ENCODE measurements at regions not wholly inside any gene's neighbourhood (a gene's known extent, or its start where the extent isn't known, plus 50 kb on each side); places are given as distances from the start of the nearest gene placed in this dataset.

GRCh38 chr10:61112771-61113170 lies 168.8 kb upstream of the RHOBTB1 start:
- Histone ChIP-seq H3K36me3 (ENCODE audit: control insufficient read depth, insufficient read depth, low read length) (no peaks in the 10 kb centered on the region), H3K4me3 (ENCODE audit: low read depth, low read length) (no peak overlapping the region), H3K27me3 (ENCODE audit: control insufficient read depth, insufficient read depth, low read length) (no peaks in the 10 kb centered on the region)
- TF ChIP-seq, protein P1, sequence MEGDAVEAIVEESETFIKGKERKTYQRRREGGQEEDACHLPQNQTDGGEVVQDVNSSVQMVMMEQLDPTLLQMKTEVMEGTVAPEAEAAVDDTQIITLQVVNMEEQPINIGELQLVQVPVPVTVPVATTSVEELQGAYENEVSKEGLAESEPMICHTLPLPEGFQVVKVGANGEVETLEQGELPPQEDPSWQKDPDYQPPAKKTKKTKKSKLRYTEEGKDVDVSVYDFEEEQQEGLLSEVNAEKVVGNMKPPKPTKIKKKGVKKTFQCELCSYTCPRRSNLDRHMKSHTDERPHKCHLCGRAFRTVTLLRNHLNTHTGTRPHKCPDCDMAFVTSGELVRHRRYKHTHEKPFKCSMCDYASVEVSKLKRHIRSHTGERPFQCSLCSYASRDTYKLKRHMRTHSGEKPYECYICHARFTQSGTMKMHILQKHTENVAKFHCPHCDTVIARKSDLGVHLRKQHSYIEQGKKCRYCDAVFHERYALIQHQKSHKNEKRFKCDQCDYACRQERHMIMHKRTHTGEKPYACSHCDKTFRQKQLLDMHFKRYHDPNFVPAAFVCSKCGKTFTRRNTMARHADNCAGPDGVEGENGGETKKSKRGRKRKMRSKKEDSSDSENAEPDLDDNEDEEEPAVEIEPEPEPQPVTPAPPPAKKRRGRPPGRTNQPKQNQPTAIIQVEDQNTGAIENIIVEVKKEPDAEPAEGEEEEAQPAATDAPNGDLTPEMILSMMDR (IDR thresholded peaks at IDR 0.05; ENCODE audit: insufficient read depth, low read length, severe bottlenecking), result no peak
- FAIRE-seq (no peak), DNase-seq (ENCODE audit: low read depth) (no peak)

DNA sequence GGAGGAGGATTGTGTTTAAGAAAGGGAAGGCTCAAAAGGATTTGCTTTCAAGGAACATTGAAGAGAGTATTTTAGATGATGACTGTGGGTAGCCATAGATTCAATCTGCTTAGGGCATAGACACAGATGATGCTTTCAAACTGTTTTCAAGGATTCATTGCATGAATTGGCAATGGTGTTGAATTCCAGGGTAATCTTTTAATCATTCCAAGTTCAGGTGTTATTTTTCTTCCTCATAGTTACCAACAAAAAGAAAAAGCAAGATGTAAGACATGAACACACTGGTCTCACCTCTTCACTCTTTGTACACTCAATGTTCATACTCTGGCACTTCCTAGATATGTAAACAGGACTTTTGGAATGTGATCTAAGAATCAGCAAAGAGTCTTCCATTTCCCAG lies 167.0 kb upstream of the RHOBTB1 start:
- TF ChIP-seq, protein P1 (IDR thresholded peaks at IDR 0.05; ENCODE audit: insufficient read depth, low read length, severe bottlenecking), result no peak
- Histone ChIP-seq H3K36me3 (ENCODE audit: control insufficient read depth, insufficient read depth, low read length) (no peaks in the 10 kb centered on the region), H3K27me3 (ENCODE audit: control insufficient read depth, insufficient read depth, low read length) (no peaks in the 10 kb centered on the region), H3K4me3 (ENCODE audit: low read depth, low read length) (no peak overlapping the region)
- no peak for FAIRE-seq
- no peak for DNase-seq (ENCODE audit: low read depth)

DNA sequence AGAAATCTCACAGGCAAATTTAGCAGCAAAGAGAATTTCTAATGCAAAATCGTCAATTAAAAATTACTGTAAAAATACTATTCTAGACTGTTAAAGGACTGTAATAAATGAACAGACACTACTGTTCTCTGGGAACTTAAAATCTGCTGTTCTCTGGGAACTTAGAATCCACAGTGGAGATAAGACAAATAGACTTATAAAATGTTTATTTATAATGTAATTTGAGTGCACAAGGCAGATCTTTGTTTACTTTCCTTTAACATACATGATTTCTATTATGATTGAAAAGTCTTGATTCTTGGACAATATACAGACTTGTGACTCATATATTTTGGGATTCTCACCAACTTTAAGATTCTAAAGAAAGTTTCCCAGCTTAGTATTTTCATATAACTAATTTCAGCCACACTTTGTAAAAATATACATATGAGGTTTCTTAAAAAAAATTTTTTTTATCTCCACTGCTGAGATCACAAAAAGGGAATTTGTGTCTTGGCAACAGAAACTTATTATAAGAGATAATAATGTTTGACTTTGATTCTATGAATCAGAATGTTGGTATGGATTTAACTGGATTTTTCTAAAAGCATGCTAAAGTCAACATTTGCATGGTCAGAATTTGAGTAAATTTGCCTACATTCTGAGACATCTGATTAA lies 166.3 kb upstream of the RHOBTB1 start:
- Histone ChIP-seq H3K27me3 (ENCODE audit: control insufficient read depth, insufficient read depth, low read length) (no peaks in the 10 kb centered on the region), H3K36me3 (ENCODE audit: control insufficient read depth, insufficient read depth, low read length) (no peaks in the 10 kb centered on the region), H3K4me3 (ENCODE audit: low read depth, low read length) (no peak overlapping the region)
- no peak for FAIRE-seq
- no peak for DNase-seq (ENCODE audit: low read depth)
- TF ChIP-seq, protein P1 (IDR thresholded peaks at IDR 0.05; ENCODE audit: insufficient read depth, low read length, severe bottlenecking), result no peak

GRCh38 chr10:61108915-61109314 lies 164.9 kb upstream of the RHOBTB1 start:
- TF ChIP-seq, protein P1 (IDR thresholded peaks at IDR 0.05; ENCODE audit: insufficient read depth, low read length, severe bottlenecking), result no peak
- Histone ChIP-seq H3K4me3 (ENCODE audit: low read depth, low read length) (no peak overlapping the region), H3K36me3 (ENCODE audit: control insufficient read depth, insufficient read depth, low read length) (no peaks in the 10 kb centered on the region), H3K27me3 (ENCODE audit: control insufficient read depth, insufficient read depth, low read length) (no peaks in the 10 kb centered on the region)
- DNase-seq (ENCODE audit: low read depth) (no peak), FAIRE-seq (no peak)

GRCh38 chr10:61100887-61101286 lies 156.9 kb upstream of the RHOBTB1 start:
- no peaks in the 10 kb centered on the region for H3K36me3 ChIP-seq (ENCODE audit: control insufficient read depth, insufficient read depth, low read length)
- H3K4me3 ChIP-seq (ENCODE audit: low read depth, low read length), result no peak overlapping the region
- no peak for DNase-seq (ENCODE audit: low read depth)
- FAIRE-seq, result no peak
- H3K27me3 ChIP-seq (ENCODE audit: control insufficient read depth, insufficient read depth, low read length), result peaks cover 2% of the 10 kb centered on the region
- TF ChIP-seq, protein P1 (IDR thresholded peaks at IDR 0.05; ENCODE audit: insufficient read depth, low read length, severe bottlenecking), result no peak

GRCh38 chr10:61099756-61100155 lies 155.8 kb upstream of the RHOBTB1 start:
- DNase-seq (ENCODE audit: low read depth) (peak; percentile 14), FAIRE-seq (no peak)
- Histone ChIP-seq H3K4me3 (ENCODE audit: low read depth, low read length) (no peak overlapping the region), H3K36me3 (ENCODE audit: control insufficient read depth, insufficient read depth, low read length) (no peaks in the 10 kb centered on the region), H3K27me3 (ENCODE audit: control insufficient read depth, insufficient read depth, low read length) (peaks cover 4% of the 10 kb centered on the region)
- TF ChIP-seq, protein P1 (IDR thresholded peaks at IDR 0.05; ENCODE audit: insufficient read depth, low read length, severe bottlenecking), result no peak

Measured in bronchial epithelial cell (primary cell).